Breast epithelium (tissue), 3 donors: ENCODE measurements at regions not wholly inside any gene's neighbourhood (a gene's known extent, or its start where the extent isn't known, plus 50 kb on each side); places are given as distances from the start of the nearest gene placed in this dataset.

ENCODE experiments used
- POLR2A ChIP-seq: fragments of 450-650 bp; IDR thresholded peaks from one replicate; pipeline ENCODE4 v1.6.1; 2016; ENCODE audit warnings: antibody characterized with exemption, mild to moderate bottlenecking, moderate library complexity
- POLR2AphosphoS5 ChIP-seq, 3 donors: sonication (generic); formaldehyde crosslinking; IDR thresholded peaks; one replicate each; pipeline ENCODE4 v1.6.1; 2017; ENCODE audit warnings: antibody characterized with exemption in 3 of 3
- TF ChIP-seq, protein P1 (sequence below), 3 donors: fragments of 450-650 bp; IDR thresholded peaks; one replicate each; pipeline ENCODE4 v1.5.1; 2016 to 2017; ENCODE audit warnings: antibody characterized with exemption in 3 of 3, mild to moderate bottlenecking in 3 of 3, moderate library complexity in 3 of 3

DNA sequence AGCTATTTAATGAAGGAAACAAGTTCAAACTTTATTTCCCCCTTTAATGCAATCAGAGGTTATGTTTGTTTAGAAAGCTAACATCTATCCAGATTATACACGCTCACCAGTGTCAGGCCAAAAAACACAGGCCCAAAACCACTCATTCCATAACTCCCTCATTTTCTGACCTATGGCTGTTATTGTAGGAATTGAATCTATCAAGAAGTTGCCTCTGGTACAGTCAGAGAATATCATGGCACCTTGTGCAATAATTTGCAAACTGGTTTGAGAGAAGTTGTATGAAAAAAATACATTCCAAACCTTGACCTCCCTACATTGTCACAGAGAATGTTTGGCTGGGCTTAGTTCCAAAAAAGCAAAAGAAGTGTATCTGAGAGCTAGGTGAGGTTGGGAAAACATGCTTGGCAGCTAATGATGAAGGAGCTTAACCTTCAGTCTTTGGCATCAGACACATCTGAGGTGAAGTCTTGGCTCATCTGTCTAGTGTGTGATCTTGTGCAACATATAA lies 591.0 kb downstream of the ANKRD50 start:
- TF ChIP-seq, protein P1, sequence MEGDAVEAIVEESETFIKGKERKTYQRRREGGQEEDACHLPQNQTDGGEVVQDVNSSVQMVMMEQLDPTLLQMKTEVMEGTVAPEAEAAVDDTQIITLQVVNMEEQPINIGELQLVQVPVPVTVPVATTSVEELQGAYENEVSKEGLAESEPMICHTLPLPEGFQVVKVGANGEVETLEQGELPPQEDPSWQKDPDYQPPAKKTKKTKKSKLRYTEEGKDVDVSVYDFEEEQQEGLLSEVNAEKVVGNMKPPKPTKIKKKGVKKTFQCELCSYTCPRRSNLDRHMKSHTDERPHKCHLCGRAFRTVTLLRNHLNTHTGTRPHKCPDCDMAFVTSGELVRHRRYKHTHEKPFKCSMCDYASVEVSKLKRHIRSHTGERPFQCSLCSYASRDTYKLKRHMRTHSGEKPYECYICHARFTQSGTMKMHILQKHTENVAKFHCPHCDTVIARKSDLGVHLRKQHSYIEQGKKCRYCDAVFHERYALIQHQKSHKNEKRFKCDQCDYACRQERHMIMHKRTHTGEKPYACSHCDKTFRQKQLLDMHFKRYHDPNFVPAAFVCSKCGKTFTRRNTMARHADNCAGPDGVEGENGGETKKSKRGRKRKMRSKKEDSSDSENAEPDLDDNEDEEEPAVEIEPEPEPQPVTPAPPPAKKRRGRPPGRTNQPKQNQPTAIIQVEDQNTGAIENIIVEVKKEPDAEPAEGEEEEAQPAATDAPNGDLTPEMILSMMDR (IDR thresholded peaks at IDR 0.05), result no peak
- no peak for TF ChIP-seq POLR2A
- TF ChIP-seq POLR2AphosphoS5 (IDR thresholded peaks at IDR 0.05), result no peak
